ENCODE measurements at regions not wholly inside any gene's neighbourhood (a gene's known extent, or its start where the extent isn't known, plus 50 kb on each side); places are given as distances from the start of the nearest gene placed in this dataset.
"Not testable (repeated sequence)": the region's sequence is repeated elsewhere in the genome, so short reads cannot be mapped to it uniquely, and the experiment has no call there.

GRCh38 chr5:62231576-62231975 is 74.4 kb upstream of the KIF2A start:
- no peak for DNase-seq (ENCODE audit: low spot score in 2 of 2)
- intact Hi-C loops (cut with DNase I; ENCODE audit: low total_unique reads) = no loop called here
- no peak overlapping the region for H3K4me3 ChIP-seq (ENCODE audit: low read depth, poor library complexity, severe bottlenecking)
- WGBS, 2 donors = 81 to 88% methylated on average over 9 of the region's 9 CpGs
- no peak for TF ChIP-seq POLR2A (IDR thresholded peaks at IDR 0.05)
- TF ChIP-seq CTCF (IDR thresholded peaks at IDR 0.05) = no peak

- DNase-seq (ENCODE audit: low spot score in 2 of 2); intact Hi-C loops (cut with DNase I; ENCODE audit: low total_unique reads); H3K4me3 ChIP-seq (ENCODE audit: low read depth, poor library complexity, severe bottlenecking): not testable (repeated sequence)
- 65 to 73% methylated on average over 1 of the region's 1 CpG for WGBS, 2 donors
Measured at GRCh38 chr5:62232218-62232617, 73.8 kb upstream of the KIF2A start.

DNA sequence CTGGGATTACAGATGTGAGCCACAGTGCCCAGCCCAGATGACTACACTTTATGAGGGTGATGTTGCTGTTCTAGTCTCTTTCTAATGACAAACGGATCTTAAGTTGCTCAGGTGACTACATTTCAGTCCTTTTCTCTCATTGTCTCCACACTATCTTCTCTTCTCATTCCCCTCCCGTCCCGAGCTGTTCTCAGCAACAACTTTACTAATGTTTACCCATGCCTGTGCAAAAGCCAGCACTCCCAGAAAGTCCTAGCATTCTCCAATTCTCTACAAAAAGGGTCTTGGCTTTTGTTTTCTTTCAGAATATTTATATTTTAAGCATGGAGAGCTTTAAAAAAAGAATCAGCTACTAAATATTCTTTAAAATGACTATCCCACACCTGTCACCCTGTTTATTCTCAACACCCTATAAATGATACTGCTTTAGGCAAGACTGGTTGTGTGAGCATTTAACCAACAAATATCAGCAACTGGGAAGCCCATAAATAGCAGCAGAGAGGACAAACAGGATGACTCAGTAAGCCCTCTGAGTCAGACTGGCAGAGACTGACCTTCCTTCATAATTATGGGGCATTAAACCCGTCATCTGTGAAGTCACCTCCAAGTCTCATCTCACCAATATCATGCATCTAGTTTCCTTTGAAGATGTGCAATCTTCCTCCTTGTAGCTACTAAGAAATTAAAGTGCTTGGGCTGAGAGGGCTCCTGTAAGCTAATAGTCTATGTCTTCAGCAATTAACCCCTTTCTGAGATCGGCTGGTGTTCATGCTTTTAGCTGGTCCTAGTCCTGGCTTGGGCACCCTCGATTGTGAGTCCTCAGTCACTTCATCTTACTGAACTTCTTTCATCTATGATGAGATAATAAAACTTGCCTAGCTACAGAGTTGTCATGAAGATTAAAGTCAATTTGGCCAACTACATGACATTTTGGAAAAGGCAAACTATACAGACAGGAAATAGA is 72.6 kb upstream of the KIF2A start:
- DNase-seq (ENCODE audit: low spot score in 2 of 2); intact Hi-C loops (cut with DNase I; ENCODE audit: low total_unique reads); H3K4me3 ChIP-seq (ENCODE audit: low read depth, poor library complexity, severe bottlenecking): not testable (repeated sequence)
- WGBS, 2 donors = 66 to 70% methylated on average over 6 of the region's 6 CpGs

DNA sequence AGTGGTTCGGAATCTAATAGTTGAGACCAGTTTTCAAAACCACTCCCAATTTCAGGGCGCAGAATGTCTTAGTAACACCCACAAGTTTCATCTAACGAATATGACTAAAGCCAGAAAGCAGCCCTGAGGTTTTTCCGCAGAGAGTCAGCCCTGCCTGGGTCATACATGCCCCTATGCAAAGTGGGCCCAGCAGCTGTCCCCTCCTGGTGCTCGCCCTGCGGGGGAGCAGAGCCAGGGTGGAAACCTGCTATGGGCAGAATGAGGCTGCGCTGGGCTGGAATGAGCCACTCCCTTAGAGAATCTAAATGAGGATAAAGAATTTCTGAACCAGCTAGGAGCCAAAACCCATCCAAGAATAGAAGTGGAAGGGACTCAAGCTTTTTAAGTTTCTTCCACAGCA is 69.4 kb upstream of the KIF2A start:
- intact Hi-C loops (cut with DNase I; ENCODE audit: low total_unique reads); H3K4me3 ChIP-seq (ENCODE audit: low read depth, poor library complexity, severe bottlenecking); DNase-seq (ENCODE audit: low spot score in 2 of 2): not testable (repeated sequence)
- 42 to 50% methylated on average over 7 of the region's 7 CpGs for WGBS, 2 donors

DNA sequence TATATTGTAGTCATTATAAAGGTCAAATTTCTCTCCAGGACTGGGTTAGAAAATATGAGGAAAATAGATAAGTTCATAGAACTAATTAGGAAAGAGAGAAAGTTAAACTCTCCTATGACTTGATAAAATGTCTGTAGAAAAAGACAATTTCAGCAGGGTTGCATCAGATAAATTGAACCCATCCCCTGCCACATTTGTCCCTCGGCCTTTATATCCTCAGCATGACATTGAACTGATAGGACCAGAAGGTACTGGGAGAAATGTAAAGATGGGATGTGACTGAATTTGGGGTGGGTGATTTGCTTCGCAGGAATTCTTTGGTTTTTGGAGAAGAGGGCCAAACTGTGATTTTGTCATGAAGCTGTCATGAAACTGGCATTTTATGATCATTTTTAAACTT is 68.1 kb upstream of the KIF2A start:
- intact Hi-C loops (cut with DNase I; ENCODE audit: low total_unique reads); DNase-seq (ENCODE audit: low spot score in 2 of 2); H3K4me3 ChIP-seq (ENCODE audit: low read depth, poor library complexity, severe bottlenecking): not testable (repeated sequence)
- 90 to 92% methylated on average over 2 of the region's 2 CpGs for WGBS, 2 donors

GRCh38 chr5:62238584-62238983 is 67.4 kb upstream of the KIF2A start:
- DNase-seq (ENCODE audit: low spot score in 2 of 2); intact Hi-C loops (cut with DNase I; ENCODE audit: low total_unique reads); H3K4me3 ChIP-seq (ENCODE audit: low read depth, poor library complexity, severe bottlenecking): not testable (repeated sequence)
- 85 to 90% methylated on average over 3 of the region's 3 CpGs for WGBS, 2 donors

DNA sequence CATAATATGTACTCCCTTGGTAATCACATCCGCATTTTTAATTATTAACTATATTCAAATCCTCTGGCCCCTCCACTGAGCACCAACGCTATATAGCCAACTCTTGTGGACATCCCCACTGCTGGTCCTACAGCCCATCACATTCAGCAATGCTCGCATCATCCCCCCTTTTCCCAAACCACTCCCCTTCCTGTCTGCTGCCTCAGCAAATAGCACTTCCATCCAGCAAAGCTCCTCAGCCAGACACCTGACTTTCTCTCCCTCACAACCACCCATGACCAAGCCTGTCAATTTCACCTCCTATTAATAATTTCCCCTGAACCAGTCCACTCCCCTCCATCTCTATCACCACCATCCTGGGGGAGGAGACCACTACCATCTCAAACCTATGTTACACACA is 65.5 kb upstream of the KIF2A start:
- H3K4me3 ChIP-seq (ENCODE audit: low read depth, poor library complexity, severe bottlenecking); DNase-seq (ENCODE audit: low spot score in 2 of 2); intact Hi-C loops (cut with DNase I; ENCODE audit: low total_unique reads): not testable (repeated sequence)
- 89 to 91% methylated on average over 3 of the region's 3 CpGs for WGBS, 2 donors

GRCh38 chr5:62242000-62242399 is 64.0 kb upstream of the KIF2A start:
- DNase-seq (ENCODE audit: low spot score in 2 of 2); H3K4me3 ChIP-seq (ENCODE audit: low read depth, poor library complexity, severe bottlenecking); intact Hi-C loops (cut with DNase I; ENCODE audit: low total_unique reads): not testable (repeated sequence)
- 83 to 84% methylated on average over 5 of the region's 5 CpGs for WGBS, 2 donors

GRCh38 chr5:62243046-62243445 is 63.0 kb upstream of the KIF2A start:
- intact Hi-C loops (cut with DNase I; ENCODE audit: low total_unique reads); DNase-seq (ENCODE audit: low spot score in 2 of 2); H3K4me3 ChIP-seq (ENCODE audit: low read depth, poor library complexity, severe bottlenecking): not testable (repeated sequence)
- 92% methylated on average over 2 of the region's 2 CpGs for WGBS, 2 donors

DNA sequence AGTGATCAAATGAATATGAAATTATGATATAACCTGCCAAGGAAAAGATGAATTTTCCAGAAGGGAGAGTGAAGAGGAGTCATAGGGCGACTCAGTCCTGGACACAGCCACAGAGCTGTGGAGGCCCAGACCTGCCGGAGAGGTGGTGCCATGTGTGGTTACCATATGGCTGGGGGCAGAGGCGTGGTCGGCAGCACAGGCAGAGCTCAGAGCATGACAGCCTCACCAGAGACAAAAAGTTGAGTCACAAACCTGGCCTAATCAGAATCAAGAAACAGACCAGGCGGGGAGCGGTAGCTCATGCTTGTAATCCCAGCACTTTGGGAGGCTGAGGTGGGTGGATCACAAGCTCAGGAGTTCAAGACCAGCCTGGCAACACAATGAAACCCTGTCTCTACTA is 57.8 kb upstream of the KIF2A start:
- WGBS, 2 donors = 58 to 65% methylated on average over 6 of the region's 6 CpGs
- intact Hi-C loops (cut with DNase I; ENCODE audit: low total_unique reads); DNase-seq (ENCODE audit: low spot score in 2 of 2); H3K4me3 ChIP-seq (ENCODE audit: low read depth, poor library complexity, severe bottlenecking): not testable (repeated sequence)

- H3K4me3 ChIP-seq (ENCODE audit: low read depth, poor library complexity, severe bottlenecking); DNase-seq (ENCODE audit: low spot score in 2 of 2); intact Hi-C loops (cut with DNase I; ENCODE audit: low total_unique reads): not testable (repeated sequence)
- 78 to 79% methylated on average over 3 of the region's 3 CpGs for WGBS, 2 donors
Measured at GRCh38 chr5:62250085-62250484, 55.9 kb upstream of the KIF2A start.

DNA sequence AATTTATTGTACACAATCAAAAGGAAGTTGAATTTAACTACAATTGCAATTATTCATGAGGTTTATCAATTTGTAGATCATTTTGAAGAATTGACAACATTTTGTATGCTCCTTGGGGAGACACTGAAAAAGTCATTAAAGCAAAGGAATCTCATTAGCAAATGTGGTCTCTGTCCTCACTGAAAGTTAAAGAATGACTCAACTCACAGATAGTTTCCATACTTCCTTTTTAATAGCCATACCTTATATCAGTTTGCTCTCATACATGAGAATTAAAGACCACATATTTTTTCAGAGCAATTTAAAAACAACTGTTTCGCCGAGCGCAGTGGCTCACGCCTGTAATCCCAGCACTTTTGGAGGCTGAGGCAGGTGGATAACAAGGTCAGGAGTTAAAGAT is 55.1 kb upstream of the KIF2A start:
- intact Hi-C loops (cut with DNase I; ENCODE audit: low total_unique reads); H3K4me3 ChIP-seq (ENCODE audit: low read depth, poor library complexity, severe bottlenecking); DNase-seq (ENCODE audit: low spot score in 2 of 2): not testable (repeated sequence)
- WGBS, 2 donors = 92 to 94% methylated on average over 4 of the region's 4 CpGs

GRCh38 chr5:62252519-62252918 is 53.5 kb upstream of the KIF2A start:
- 96 to 100% methylated on average over 2 of the region's 2 CpGs for WGBS, 2 donors
- DNase-seq (ENCODE audit: low spot score in 2 of 2); intact Hi-C loops (cut with DNase I; ENCODE audit: low total_unique reads); H3K4me3 ChIP-seq (ENCODE audit: low read depth, poor library complexity, severe bottlenecking): not testable (repeated sequence)

- WGBS, 2 donors = 48 to 79% methylated on average over 1 of the region's 1 CpG
- intact Hi-C loops (cut with DNase I; ENCODE audit: low total_unique reads); H3K4me3 ChIP-seq (ENCODE audit: low read depth, poor library complexity, severe bottlenecking); DNase-seq (ENCODE audit: low spot score in 2 of 2): not testable (repeated sequence)
Measured at GRCh38 chr5:62255551-62255950, 50.5 kb upstream of the KIF2A start.

Measured in lower leg skin (tissue), 4 donors.